ENCODE measurements at regions not wholly inside any gene's neighbourhood (a gene's known extent, or its start where the extent isn't known, plus 50 kb on each side); places are given as distances from the start of the nearest gene placed in this dataset.
A peak's percentile ranks its signal among the peaks of the same experiment; 100 is the strongest.

DNA sequence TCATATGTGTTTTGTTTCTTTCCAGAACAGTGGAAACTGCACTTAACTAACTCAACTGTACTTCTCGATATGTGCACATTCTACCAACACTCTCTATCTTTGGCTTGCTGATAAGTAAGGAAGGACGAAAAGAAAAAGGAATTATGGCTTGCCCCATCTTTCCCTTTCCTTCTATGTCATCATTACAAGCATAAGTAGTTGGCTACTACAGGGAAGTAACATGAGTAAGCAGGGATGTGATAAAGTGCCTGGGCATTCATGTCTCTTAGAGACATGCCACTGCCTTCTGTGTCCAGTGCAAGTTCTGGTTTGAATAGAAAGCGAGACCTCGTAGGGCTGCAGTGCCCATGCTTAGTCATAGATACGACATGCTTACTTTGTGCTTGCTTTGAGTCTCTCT, 342.5 kb downstream of the ETS1 start:
- no peak overlapping the region for H2AFZ ChIP-seq (replicated peaks; ENCODE audit: low read length, poor library complexity)
- CTCF ChIA-PET, result no interaction called here
- BruUV-seq (replicated peaks), result no TSS peak
- DNase-seq (peak; percentile 24), ATAC-seq (ENCODE audit: low read depth) (no peak)
- H2AK9ac ChIP-seq (replicated peaks; ENCODE audit: low read depth, low read length, poor library complexity), result no peak overlapping the region
- H4K5ac ChIP-seq (ENCODE audit: low read depth, low read length), result no peak overlapping the region
- H3K14ac ChIP-seq (replicated peaks; ENCODE audit: low read depth, low read length), result no peak overlapping the region
- H3K4ac ChIP-seq (ENCODE audit: low read depth, low read length), result no peak overlapping the region
- dilution Hi-C loops (cut with HindIII; ENCODE audit: low sequenced_read_pairs, unreplicated experiment) (no loop called here), intact Hi-C loops (cut with micrococcal nuclease) (no loop called here), in situ Hi-C loops (cut with MboI; ENCODE audit: low sequenced_read_pairs) (no loop called here)
- no peaks in the 10 kb centered on the region for H3K79me1 ChIP-seq (ENCODE audit: low read depth in 1 of 2, low read length in 2 of 2)
- no peak overlapping the region for H2BK20ac ChIP-seq (ENCODE audit: low read depth, low read length)
- H3K4me1 ChIP-seq (ENCODE audit: control insufficient read depth, insufficient read depth, low read length), result peaks cover 4% of the 10 kb centered on the region
- no peak for TF ChIP-seq NFE2L2 (IDR thresholded peaks at IDR 0.05; ENCODE audit: low read depth, low read length)
- TF ChIP-seq SMC3 (IDR thresholded peaks at IDR 0.05; ENCODE audit: low read depth, low read length), result no peak
- TF ChIP-seq CHD1 (IDR thresholded peaks at IDR 0.05; ENCODE audit: low read depth, low read length), result no peak
- no peak for TF ChIP-seq FOS (IDR thresholded peaks at IDR 0.05; ENCODE audit: low read depth, low read length)
- no peak for TF ChIP-seq MAZ (IDR thresholded peaks at IDR 0.05; ENCODE audit: borderline replicate concordance, low read depth, low read length)
- H2AK5ac ChIP-seq (ENCODE audit: low read depth, low read length), result no peak overlapping the region
- no peaks in the 10 kb centered on the region for H3K36me3 ChIP-seq (ENCODE audit: control insufficient read depth, insufficient read depth, low read length)
- no peaks in the 10 kb centered on the region for H3K27me3 ChIP-seq (ENCODE audit: control insufficient read depth, insufficient read depth, low read length)
- WGBS, 2 experiments (ENCODE audit: extremely low coverage in 2 of 2, insufficient read length in 1 of 2), result 89% methylated on average over 3 of the region's 5 CpGs; no CpG with 5 or more reads in 1 of the 2 experiments
- H3K4me2 ChIP-seq (ENCODE audit: low read depth, low read length), result no peak overlapping the region
- no peak overlapping the region for H3K4me3 ChIP-seq (ENCODE audit: insufficient read depth, low read depth, low read length)
- H4K8ac ChIP-seq (ENCODE audit: low read depth in 2 of 2, low read length in 2 of 2), result no peak overlapping the region
- no peak overlapping the region for H3K18ac ChIP-seq (ENCODE audit: low read depth, low read length)
- H3K9me1 ChIP-seq (ENCODE audit: insufficient read depth, low read length), result no peaks in the 10 kb centered on the region
- no peak overlapping the region for H2BK15ac ChIP-seq (ENCODE audit: low read depth, low read length)
- no peak overlapping the region for H3K23ac ChIP-seq (ENCODE audit: low read depth, low read length)
- no peak overlapping the region for H2BK120ac ChIP-seq (ENCODE audit: low read depth, low read length)
- H2BK5ac ChIP-seq (ENCODE audit: low read depth, low read length, poor library complexity, severe bottlenecking), result no peak overlapping the region
- H3K9me3 ChIP-seq (ENCODE audit: control insufficient read depth, insufficient read depth, low read length), result no peaks in the 10 kb centered on the region
- H3K27ac ChIP-seq (ENCODE audit: insufficient read depth, low read length), result no peak overlapping the region
- no peak overlapping the region for H3K9ac ChIP-seq (ENCODE audit: low read depth, low read length)
- no peak overlapping the region for H4K91ac ChIP-seq (ENCODE audit: insufficient read depth, low read depth, low read length)
- POLR2A ChIA-PET (ENCODE audit: unreplicated experiment), result no interaction called here
- H3K56ac ChIP-seq (ENCODE audit: extremely low read depth, insufficient read depth, low read length), result no peak overlapping the region
- no peaks in the 10 kb centered on the region for H4K20me1 ChIP-seq (ENCODE audit: insufficient read depth, low read length)
